ENCODE measurements at regions not wholly inside any gene's neighbourhood (a gene's known extent, or its start where the extent isn't known, plus 50 kb on each side); places are given as distances from the start of the nearest gene placed in this dataset.

GRCh38 chr9:89722712-89723111, 117.9 kb downstream of the GADD45G start:
- no peak for FAIRE-seq
- TF ChIP-seq CBX8 (IDR thresholded peaks at IDR 0.05; ENCODE audit: borderline replicate concordance, low read depth, low read length) (no peak), POLR2AphosphoS5 (IDR thresholded peaks at IDR 0.05; ENCODE audit: low read depth, low read length) (no peak), EZH2 (IDR thresholded peaks at IDR 0.05; ENCODE audit: low read depth, low read length, severe bottlenecking) (no peak), BCL11A (IDR thresholded peaks at IDR 0.05; ENCODE audit: low read depth in 2 of 2, low read length in 2 of 2) (no peak), KDM5A (IDR thresholded peaks at IDR 0.05; ENCODE audit: low read length) (no peak), E2F6 (IDR thresholded peaks at IDR 0.05) (no peak), USF2 (IDR thresholded peaks at IDR 0.05; ENCODE audit: low read length) (no peak), GABPA (IDR thresholded peaks at IDR 0.05; ENCODE audit: borderline replicate concordance, insufficient read depth, low read length) (no peak), NRF1 (IDR thresholded peaks at IDR 0.05; ENCODE audit: low read depth, low read length) (no peak)

More at GRCh38 chr9:89722712-89723111, 117.9 kb downstream of the GADD45G start:
- H3K27ac ChIP-seq (ENCODE audit: low read depth, low read length), result no peak overlapping the region
- no peak overlapping the region for H2BK12ac ChIP-seq (ENCODE audit: low read depth, low read length)
- H3K23me2 ChIP-seq (ENCODE audit: low read depth, low read length), result no peaks in the 10 kb centered on the region
- no peak for DNase-seq (ENCODE audit: low read depth in 1 of 2, low spot score in 2 of 2)
- no peak overlapping the region for H4K8ac ChIP-seq (ENCODE audit: extremely low read depth, insufficient read depth, low read length)
- H3K27me3 ChIP-seq (replicated peaks in 1 of 4; ENCODE audit: control insufficient read depth in 3 of 4, extremely low read depth in 1 of 4, insufficient read depth in 3 of 4, low read length in 3 of 4), result no peaks in the 10 kb centered on the region
- no peak overlapping the region for H3K56ac ChIP-seq (replicated peaks; ENCODE audit: insufficient read length, low read depth, low read length)
- no peak overlapping the region for H2BK15ac ChIP-seq (ENCODE audit: low read length)
- ChIA-PET POLR2A (ENCODE audit: partially characterized antibody) (no interaction called here), CTCF (ENCODE audit: partially characterized antibody) (interaction anchor here (1.0 kb wide), 1 partner anchor 21 kb away, joined by 3 read pairs; no protein-coding TSS in a partner anchor)
- no peaks in the 10 kb centered on the region for H3K79me2 ChIP-seq (ENCODE audit: control insufficient read depth in 1 of 2, insufficient read depth in 2 of 2, low read length in 2 of 2)
- no peak overlapping the region for H3K4ac ChIP-seq (replicated peaks; ENCODE audit: insufficient read length, low read depth, low read length)
- H4K5ac ChIP-seq (ENCODE audit: insufficient read length, low read depth, low read length), result no peak overlapping the region
- H2AK5ac ChIP-seq (ENCODE audit: low read depth, low read length), result no peak overlapping the region
- no peak overlapping the region for H2BK20ac ChIP-seq (ENCODE audit: low read length)
- 84% methylated on average over 6 of the region's 6 CpGs; no CpG with 5 or more reads in 1 of the 2 experiments for WGBS, 2 experiments (ENCODE audit: extremely low coverage in 1 of 2, insufficient coverage in 1 of 2, insufficient read length in 1 of 2, insufficient replicate concordance in 2 of 2, low coverage in 1 of 2, low lambda C conversion rate in 2 of 2, missing lambda C conversion rate in 1 of 2)
- no peak overlapping the region for H2AFZ ChIP-seq (ENCODE audit: low read length)
- no peaks in the 10 kb centered on the region for H3K9me3 ChIP-seq (ENCODE audit: insufficient read depth in 2 of 2, low read depth in 1 of 2, low read length in 1 of 2)
- no peak overlapping the region for H2BK120ac ChIP-seq (replicated peaks; ENCODE audit: low read depth, low read length)
- H3K18ac ChIP-seq (ENCODE audit: extremely low read depth, low read length), result no peak overlapping the region
- no peaks in the 10 kb centered on the region for H3K79me1 ChIP-seq (ENCODE audit: low read depth, low read length)
- no peak overlapping the region for H3K23ac ChIP-seq (ENCODE audit: insufficient read length)
- no peak overlapping the region for H3K9ac ChIP-seq (replicated peaks in 1 of 4; ENCODE audit: extremely low read depth in 1 of 4, low read depth in 3 of 4, low read length in 3 of 4)
- no peaks in the 10 kb centered on the region; a peak in 1 of 7 replicates for H3K4me1 ChIP-seq (replicated peaks in 1 of 4; ENCODE audit: control insufficient read depth in 3 of 4, insufficient read depth in 4 of 4, low read length in 3 of 4)
- H3K36me3 ChIP-seq (ENCODE audit: control insufficient read depth in 2 of 4, insufficient read depth in 4 of 4, low read length in 3 of 4), result no peaks in the 10 kb centered on the region
- H4K20me1 ChIP-seq (replicated peaks in 1 of 2; ENCODE audit: control insufficient read depth in 1 of 2, insufficient read depth in 2 of 2, low read length in 2 of 2), result no peaks in the 10 kb centered on the region
- no peak overlapping the region for H3K4me2 ChIP-seq (ENCODE audit: insufficient read depth in 1 of 2, low read depth in 2 of 2, low read length in 2 of 2)
- no peak overlapping the region for H4K91ac ChIP-seq (replicated peaks; ENCODE audit: insufficient read length, low read length)
- H2BK5ac ChIP-seq (ENCODE audit: low read depth, low read length), result no peak overlapping the region
- no peak overlapping the region for H3K4me3 ChIP-seq (ENCODE audit: extremely low read depth in 1 of 4, insufficient read depth in 2 of 4, low read depth in 3 of 4, low read length in 4 of 4)
- no peak overlapping the region for H3K14ac ChIP-seq (ENCODE audit: insufficient read length)

Data from H1 (cell line).